ENCODE measurements at regions not wholly inside any gene's neighbourhood (a gene's known extent, or its start where the extent isn't known, plus 50 kb on each side); places are given as distances from the start of the nearest gene placed in this dataset.

DNA sequence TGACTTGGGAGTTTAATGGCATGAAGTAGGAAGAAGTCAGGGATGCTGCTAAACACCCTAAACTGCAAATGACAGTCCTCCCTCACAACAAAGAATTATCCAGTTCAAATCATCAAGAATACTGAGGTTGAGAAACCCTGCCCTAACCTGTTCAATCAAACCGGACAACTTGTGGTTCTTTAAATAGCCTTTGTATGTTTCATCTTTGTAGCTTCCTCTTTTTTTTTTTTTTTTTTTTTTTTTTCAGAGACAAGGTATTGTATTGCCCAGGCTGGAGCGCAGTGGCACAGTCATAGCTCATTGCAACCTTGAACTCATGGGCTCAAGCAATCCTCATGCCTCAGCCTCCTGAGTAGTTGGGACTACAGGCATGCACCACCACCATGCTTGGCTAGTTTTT lies 52.5 kb upstream of the TTC29 start:
- Histone ChIP-seq H3K36me3 (ENCODE audit: insufficient read depth, low read length) (no peaks in the 10 kb centered on the region), H3K9ac (ENCODE audit: insufficient read length) (no peak overlapping the region), H3K4me3 (no peak overlapping the region), H3K9me3 (ENCODE audit: low read depth, low read length) (no peaks in the 10 kb centered on the region), H3K27ac (no peak overlapping the region)
- TF ChIP-seq EZH2 (IDR thresholded peaks at IDR 0.05) (no peak), FOXP2 (optimal IDR thresholded peaks at IDR 0.05; ENCODE audit: control extremely low read depth, extremely low read length, insufficient read depth) (no peak), POLR2AphosphoS5 (IDR thresholded peaks at IDR 0.05; ENCODE audit: borderline replicate concordance, low read depth, low read length) (no peak)
- DNase-seq (ENCODE audit: low read depth, low spot score), result no peak

DNA sequence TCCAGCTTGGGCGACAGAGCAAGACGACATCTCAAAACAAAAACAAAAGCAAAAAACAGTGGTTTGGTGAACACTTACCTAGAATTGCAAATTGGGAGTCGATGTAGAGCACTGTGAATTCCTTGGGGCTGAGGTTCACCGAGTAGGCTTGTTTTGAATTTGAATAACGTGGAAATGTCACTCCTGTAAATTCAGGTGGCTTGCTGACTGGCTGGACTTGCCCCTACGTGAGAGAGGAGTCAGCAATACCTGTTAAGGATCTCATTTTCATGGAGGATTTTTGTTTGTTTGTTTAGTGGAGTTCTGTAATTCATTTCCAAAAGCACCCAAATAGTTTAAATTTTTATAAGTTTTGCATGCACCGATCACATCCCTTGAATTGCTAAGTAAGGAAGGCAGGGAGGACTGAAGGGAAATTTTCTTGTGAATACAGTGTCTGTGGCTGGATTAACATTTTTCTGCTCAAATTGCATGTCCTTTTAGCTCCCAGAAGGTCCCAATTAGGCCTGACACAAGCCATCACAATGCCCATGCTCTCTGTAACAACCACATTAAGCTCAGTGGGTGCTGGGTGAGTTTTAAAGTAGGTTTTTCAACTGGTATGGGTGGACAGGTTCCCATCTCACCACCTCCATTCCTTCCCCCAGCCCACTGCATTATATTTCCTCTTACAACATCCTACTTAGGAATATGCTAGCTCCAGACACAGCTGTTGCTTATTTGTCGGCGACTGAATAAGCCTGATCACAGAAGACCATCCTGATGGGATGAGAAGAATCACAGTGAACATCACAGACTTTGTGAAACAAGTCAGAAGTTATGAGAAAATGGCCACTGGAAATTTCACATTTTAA lies 58.5 kb upstream of the TTC29 start:
- no peak overlapping the region for H3K9ac ChIP-seq (ENCODE audit: insufficient read length)
- H3K36me3 ChIP-seq (ENCODE audit: insufficient read depth, low read length), result no peaks in the 10 kb centered on the region
- no peak for DNase-seq (ENCODE audit: low read depth, low spot score)
- H3K27ac ChIP-seq, result no peak overlapping the region
- TF ChIP-seq FOXP2 (optimal IDR thresholded peaks at IDR 0.05; ENCODE audit: control extremely low read depth, extremely low read length, insufficient read depth), result no peak
- no peaks in the 10 kb centered on the region for H3K9me3 ChIP-seq (ENCODE audit: low read depth, low read length)
- H3K4me3 ChIP-seq, result no peak overlapping the region

DNA sequence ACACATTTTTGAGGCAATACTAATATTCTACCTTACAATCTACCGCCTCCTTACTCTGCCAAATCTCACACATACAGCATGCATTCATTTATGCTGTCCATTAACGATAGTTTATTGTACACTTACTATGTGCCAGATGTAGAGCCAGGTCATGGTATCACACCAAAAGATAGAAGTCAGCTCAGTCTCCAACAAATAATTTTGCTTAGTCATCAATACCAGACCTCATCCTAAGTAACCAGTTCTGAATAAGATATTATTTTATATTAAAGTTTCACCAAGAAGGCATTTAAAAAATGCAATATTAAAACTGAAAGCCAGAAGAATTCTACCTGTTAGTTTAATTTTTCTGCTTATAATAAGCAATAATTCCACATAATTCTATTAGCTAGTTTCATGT lies 60.6 kb upstream of the TTC29 start:
- H3K9me3 ChIP-seq (ENCODE audit: low read depth, low read length), result no peaks in the 10 kb centered on the region
- TF ChIP-seq POLR2AphosphoS5 (IDR thresholded peaks at IDR 0.05; ENCODE audit: borderline replicate concordance, low read depth, low read length) (no peak), EZH2 (IDR thresholded peaks at IDR 0.05) (no peak), FOXP2 (optimal IDR thresholded peaks at IDR 0.05; ENCODE audit: control extremely low read depth, extremely low read length, insufficient read depth) (no peak)
- no peaks in the 10 kb centered on the region for H3K36me3 ChIP-seq (ENCODE audit: insufficient read depth, low read length)
- no peak overlapping the region for H3K4me3 ChIP-seq
- no peak overlapping the region for H3K27ac ChIP-seq
- no peak overlapping the region for H3K9ac ChIP-seq (ENCODE audit: insufficient read length)
- no peak for DNase-seq (ENCODE audit: low read depth, low spot score)

DNA sequence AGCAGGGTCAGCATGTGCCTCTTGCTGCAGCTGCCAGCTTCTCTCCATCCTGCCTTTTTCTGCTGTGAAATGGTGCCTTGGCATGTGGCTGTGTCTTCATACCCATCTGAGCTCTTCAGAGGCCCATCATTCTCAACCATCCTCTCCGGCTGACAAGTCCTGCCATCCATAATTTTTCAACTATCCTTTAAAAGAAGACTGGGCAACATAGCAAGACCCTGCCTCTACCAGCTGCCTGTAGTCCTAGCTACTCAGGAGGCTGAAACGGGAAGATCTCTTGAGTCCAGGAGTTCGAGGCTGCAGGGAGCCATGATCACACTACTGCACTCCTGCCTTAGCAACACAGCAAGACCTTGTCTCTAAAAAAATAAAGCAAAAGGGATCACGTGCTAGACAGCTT lies 64.2 kb upstream of the TTC29 start:
- no peak for DNase-seq (ENCODE audit: low read depth, low spot score)
- H3K36me3 ChIP-seq (ENCODE audit: insufficient read depth, low read length), result no peaks in the 10 kb centered on the region
- H3K9ac ChIP-seq (ENCODE audit: insufficient read length), result no peak overlapping the region
- TF ChIP-seq FOXP2 (optimal IDR thresholded peaks at IDR 0.05; ENCODE audit: control extremely low read depth, extremely low read length, insufficient read depth) (no peak), EZH2 (IDR thresholded peaks at IDR 0.05) (no peak), POLR2AphosphoS5 (IDR thresholded peaks at IDR 0.05; ENCODE audit: borderline replicate concordance, low read depth, low read length) (no peak)
- no peak overlapping the region for H3K4me3 ChIP-seq
- no peaks in the 10 kb centered on the region for H3K9me3 ChIP-seq (ENCODE audit: low read depth, low read length)
- H3K27ac ChIP-seq, result no peak overlapping the region

DNA sequence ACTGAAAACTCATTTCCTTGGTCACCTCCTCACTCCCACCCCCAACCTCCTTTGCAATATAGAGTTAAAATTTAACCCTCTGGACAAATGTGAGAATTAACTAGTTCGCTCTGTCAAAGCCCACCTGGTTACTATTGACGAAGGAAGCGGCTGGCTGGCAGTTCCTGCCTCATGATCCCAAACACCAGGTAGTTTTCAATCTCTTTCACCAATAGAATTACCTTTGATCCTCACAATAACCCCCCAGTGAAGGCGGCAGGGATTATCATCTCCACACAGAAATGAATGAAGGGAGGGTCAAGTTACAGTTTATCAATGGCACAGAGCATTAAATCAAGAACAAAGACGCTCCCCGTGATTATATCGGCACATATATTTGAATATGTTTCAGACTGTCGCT lies 65.7 kb upstream of the TTC29 start:
- H3K27ac ChIP-seq, result no peak overlapping the region
- no peak for DNase-seq (ENCODE audit: low read depth, low spot score)
- H3K9ac ChIP-seq (ENCODE audit: insufficient read length), result no peak overlapping the region
- H3K36me3 ChIP-seq (ENCODE audit: insufficient read depth, low read length), result no peaks in the 10 kb centered on the region
- TF ChIP-seq FOXP2 (optimal IDR thresholded peaks at IDR 0.05; ENCODE audit: control extremely low read depth, extremely low read length, insufficient read depth) (no peak), POLR2AphosphoS5 (IDR thresholded peaks at IDR 0.05; ENCODE audit: borderline replicate concordance, low read depth, low read length) (no peak), EZH2 (IDR thresholded peaks at IDR 0.05) (no peak)
- H3K4me3 ChIP-seq, result no peak overlapping the region
- no peaks in the 10 kb centered on the region for H3K9me3 ChIP-seq (ENCODE audit: low read depth, low read length)

DNA sequence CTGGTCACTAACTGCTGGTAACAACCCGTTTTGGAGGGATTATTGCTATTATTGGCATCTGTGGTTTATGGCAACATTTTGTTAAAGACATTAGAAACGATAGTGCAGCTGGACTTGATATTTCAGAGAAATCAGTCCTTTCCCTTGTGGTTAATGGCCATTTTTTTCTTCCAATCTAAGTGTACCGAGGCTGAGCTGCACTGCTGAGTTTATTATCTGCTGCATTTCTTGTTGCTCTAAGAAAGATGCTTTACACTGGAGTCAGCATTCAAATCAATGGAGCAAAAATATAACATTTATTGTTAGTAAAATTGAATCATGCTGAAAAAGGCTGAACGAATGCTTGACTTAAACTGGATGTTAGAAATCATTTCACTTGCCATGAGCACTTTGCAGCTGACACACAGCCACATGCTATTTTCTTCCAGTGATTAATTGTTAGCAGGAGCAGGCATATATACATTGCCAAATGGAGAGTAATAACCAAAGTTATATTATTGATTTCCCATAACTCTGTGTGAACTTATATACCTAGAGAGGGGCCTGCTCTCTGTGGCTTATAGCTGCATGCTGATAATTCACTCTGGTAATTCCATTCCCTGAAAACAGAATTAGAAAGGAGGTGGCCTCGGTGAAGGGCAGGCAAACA lies 66.5 kb upstream of the TTC29 start:
- Histone ChIP-seq H3K4me3 (peak overlapping the region; percentile 1), H3K36me3 (ENCODE audit: insufficient read depth, low read length) (no peaks in the 10 kb centered on the region), H3K9me3 (ENCODE audit: low read depth, low read length) (no peaks in the 10 kb centered on the region), H3K9ac (ENCODE audit: insufficient read length) (no peak overlapping the region), H3K27ac (no peak overlapping the region)
- TF ChIP-seq FOXP2 (optimal IDR thresholded peaks at IDR 0.05; ENCODE audit: control extremely low read depth, extremely low read length, insufficient read depth) (no peak), POLR2AphosphoS5 (IDR thresholded peaks at IDR 0.05; ENCODE audit: borderline replicate concordance, low read depth, low read length) (no peak), EZH2 (IDR thresholded peaks at IDR 0.05) (no peak)
- no peak for DNase-seq (ENCODE audit: low read depth, low spot score)

DNA sequence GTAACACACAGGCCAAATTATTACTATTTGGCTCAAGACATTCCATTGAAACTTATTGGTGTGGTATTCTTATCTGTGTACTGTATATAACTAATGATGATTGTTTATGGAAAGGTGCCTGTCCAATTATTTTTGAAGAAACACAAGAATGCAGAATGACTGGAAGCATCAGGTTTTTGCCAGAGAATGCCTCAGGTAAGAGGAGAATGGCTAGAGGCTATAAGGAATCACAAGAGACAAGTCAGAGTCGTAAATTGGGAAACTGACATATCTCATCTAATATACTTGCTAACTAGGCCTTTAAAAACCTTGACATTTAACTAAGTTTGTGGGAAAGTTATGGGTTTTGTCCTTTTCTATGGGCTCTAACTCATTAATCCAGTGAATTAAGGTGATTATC lies 69.3 kb upstream of the TTC29 start:
- Histone ChIP-seq H3K27ac (no peak overlapping the region), H3K9me3 (ENCODE audit: low read depth, low read length) (no peaks in the 10 kb centered on the region), H3K9ac (ENCODE audit: insufficient read length) (no peak overlapping the region), H3K36me3 (ENCODE audit: insufficient read depth, low read length) (no peaks in the 10 kb centered on the region), H3K4me3 (no peak overlapping the region)
- no peak for TF ChIP-seq EZH2 (IDR thresholded peaks at IDR 0.05)
- no peak for TF ChIP-seq POLR2AphosphoS5 (IDR thresholded peaks at IDR 0.05; ENCODE audit: borderline replicate concordance, low read depth, low read length)
- TF ChIP-seq FOXP2 (optimal IDR thresholded peaks at IDR 0.05; ENCODE audit: control extremely low read depth, extremely low read length, insufficient read depth), result no peak
- DNase-seq (ENCODE audit: low read depth, low spot score), result no peak

DNA sequence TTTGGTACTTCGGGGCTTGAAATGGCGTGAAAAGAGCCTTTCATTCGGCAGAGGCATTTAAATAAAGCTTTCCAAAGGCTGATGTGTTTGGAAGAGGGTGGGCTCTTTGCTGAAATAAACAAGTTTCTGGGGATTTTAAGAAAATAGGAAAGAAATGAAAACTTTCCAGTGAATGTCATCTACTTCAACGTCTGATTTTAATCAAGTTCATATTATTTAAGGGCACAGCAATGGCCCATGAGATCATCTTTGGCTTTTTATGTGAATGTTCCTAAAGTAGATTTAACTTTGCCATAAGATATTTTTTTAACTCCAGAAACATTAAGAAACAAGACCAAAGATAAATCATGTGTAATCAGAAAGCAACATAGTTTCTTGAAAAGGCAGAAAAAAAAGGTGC lies 69.8 kb upstream of the TTC29 start:
- H3K4me3 ChIP-seq, result peak overlapping the region; percentile 2; the same call in 1 of the 2 replicates
- no peaks in the 10 kb centered on the region for H3K9me3 ChIP-seq (ENCODE audit: low read depth, low read length)
- TF ChIP-seq FOXP2 (optimal IDR thresholded peaks at IDR 0.05; ENCODE audit: control extremely low read depth, extremely low read length, insufficient read depth), result no peak
- TF ChIP-seq POLR2AphosphoS5 (IDR thresholded peaks at IDR 0.05; ENCODE audit: borderline replicate concordance, low read depth, low read length), result no peak
- TF ChIP-seq EZH2 (IDR thresholded peaks at IDR 0.05), result no peak
- peak overlapping the region; percentile 30 for H3K9ac ChIP-seq (ENCODE audit: insufficient read length)
- H3K27ac ChIP-seq, result peak overlapping the region; percentile 27; the same call in 1 of the 2 replicates
- no peak for DNase-seq (ENCODE audit: low read depth, low spot score)
- no peaks in the 10 kb centered on the region for H3K36me3 ChIP-seq (ENCODE audit: insufficient read depth, low read length)
